Endothelial cell of hepatic sinusoid (primary cell): ENCODE measurements at regions not wholly inside any gene's neighbourhood (a gene's known extent, or its start where the extent isn't known, plus 50 kb on each side); places are given as distances from the start of the nearest gene placed in this dataset.
"Not testable (repeated sequence)": the region's sequence is repeated elsewhere in the genome, so short reads cannot be mapped to it uniquely, and the experiment has no call there.

ENCODE experiments used
- in situ Hi-C: cut with HindIII; loops from 2 replicates; pipeline ENCODE4 v1.10.0; 2017; ENCODE audit warnings: low sequenced_read_pairs

GRCh38 chr1:95297906-95298305 is 63.9 kb downstream of the RWDD3 start:
- in situ Hi-C loops: not testable (repeated sequence)

- in situ Hi-C loops: no loop called here
Observed at GRCh38 chr1:95301091-95301490, 67.1 kb downstream of the RWDD3 start.

- in situ Hi-C loops: no loop called here
Observed at GRCh38 chr1:95301614-95302013, 67.6 kb downstream of the RWDD3 start.

GRCh38 chr1:95304803-95305202 is 70.8 kb downstream of the RWDD3 start:
- in situ Hi-C loops: no loop called here

- in situ Hi-C loops: no loop called here
Observed at GRCh38 chr1:95308276-95309030, 74.4 kb downstream of the RWDD3 start.

GRCh38 chr1:95309031-95309471 is 75.0 kb downstream of the RWDD3 start:
- in situ Hi-C loops: no loop called here

- in situ Hi-C loops: no loop called here
Observed at GRCh38 chr1:95311014-95311413, 77.0 kb downstream of the RWDD3 start.

GRCh38 chr1:95311762-95312161 is 77.8 kb downstream of the RWDD3 start:
- in situ Hi-C loops: no loop called here

- in situ Hi-C loops: no loop called here
Observed at GRCh38 chr1:95312181-95312580, 78.2 kb downstream of the RWDD3 start.

GRCh38 chr1:95313527-95313926 is 79.5 kb downstream of the RWDD3 start:
- in situ Hi-C loops: no loop called here

- in situ Hi-C loops: no loop called here
Observed at GRCh38 chr1:95321531-95321930, 87.5 kb downstream of the RWDD3 start.

GRCh38 chr1:95323123-95323522 is 89.1 kb downstream of the RWDD3 start:
- in situ Hi-C loops: no loop called here

GRCh38 chr1:95325349-95325748 is 91.3 kb downstream of the RWDD3 start:
- in situ Hi-C loops: no loop called here

- in situ Hi-C loops: no loop called here
Observed at GRCh38 chr1:95326023-95326422, 92.0 kb downstream of the RWDD3 start.

GRCh38 chr1:95332754-95333153 is 98.7 kb downstream of the RWDD3 start:
- in situ Hi-C loops: no loop called here

- in situ Hi-C loops: no loop called here
Observed at GRCh38 chr1:95339377-95339776, 105.4 kb downstream of the RWDD3 start.

GRCh38 chr1:95340061-95340460 is 106.1 kb downstream of the RWDD3 start:
- in situ Hi-C loops: loop anchor here (5.0 kb wide), 1 partner anchor 47 kb away; no protein-coding TSS in a partner anchor

- in situ Hi-C loops: no loop called here
Observed at GRCh38 chr1:95352767-95353166, 118.8 kb downstream of the RWDD3 start.

- in situ Hi-C loops: no loop called here
Observed at GRCh38 chr1:95353194-95353593, 119.2 kb downstream of the RWDD3 start.

- in situ Hi-C loops: no loop called here
Observed at GRCh38 chr1:95364546-95364945, 130.5 kb downstream of the RWDD3 start.

- in situ Hi-C loops: no loop called here
Observed at GRCh38 chr1:95366498-95366897, 132.5 kb downstream of the RWDD3 start.

GRCh38 chr1:95368178-95368577 is 134.2 kb downstream of the RWDD3 start:
- in situ Hi-C loops: no loop called here
